ENCODE measurements at regions not wholly inside any gene's neighbourhood (a gene's known extent, or its start where the extent isn't known, plus 50 kb on each side); places are given as distances from the start of the nearest gene placed in this dataset.

GRCh38 chr9:13791816-13792215 lies 512.3 kb upstream of the MPDZ start:
- TF ChIP-seq CTCF (IDR thresholded peaks at IDR 0.05): no peak
- TF ChIP-seq EP300 (IDR thresholded peaks at IDR 0.05): no peak
- no peak for TF ChIP-seq POLR2AphosphoS5 (IDR thresholded peaks at IDR 0.05)

All from esophagus muscularis mucosa (tissue), 4 donors.